GM23248 (cell line): ENCODE measurements at regions not wholly inside any gene's neighbourhood (a gene's known extent, or its start where the extent isn't known, plus 50 kb on each side); places are given as distances from the start of the nearest gene placed in this dataset.

Experiments used
- EZH2 ChIP-seq: fragments of 200-600 bp; sonication (generic); IDR thresholded peaks from 2 replicates; pipeline ENCODE4 v1.6.1; 2018; ENCODE audit warnings: antibody characterized with exemption, mild to moderate bottlenecking; ENCODE audit not compliant: insufficient read depth, poor library complexity, severe bottlenecking
- EZH2phosphoT487 ChIP-seq: fragments of 200-600 bp; sonication (generic); IDR thresholded peaks from 2 replicates; pipeline ENCODE4 v1.6.1; 2018; ENCODE audit warnings: antibody characterized with exemption, moderate library complexity, mild to moderate bottlenecking, low read depth; ENCODE audit not compliant: insufficient read depth

- TF ChIP-seq EZH2 (no peak), EZH2phosphoT487 (no peak)
Measured at GRCh38 chr6:125539892-125540291, 209.5 kb upstream of the HEY2 start.
